UCSD-AML1 (cell line): ENCODE measurements at regions not wholly inside any gene's neighbourhood (a gene's known extent, or its start where the extent isn't known, plus 50 kb on each side); places are given as distances from the start of the nearest gene placed in this dataset.
"Not testable (repeated sequence)": the region's sequence is repeated elsewhere in the genome, so short reads cannot be mapped to it uniquely, and the experiment has no call there.

ENCODE experiments used
- DNase-seq: peaks from one replicate; lab custom pipeline; 2025; ENCODE audit not compliant: unreplicated experiment; lab: John Stamatoyannopoulos, UW

- not testable (repeated sequence) for DNase-seq
These were observed 98.1 kb downstream of the ARRDC3 start for GRCh38 chr5:91285062-91285461.

GRCh38 chr5:91283899-91284298 is 99.2 kb downstream of the ARRDC3 start:
- DNase-seq: no peak

GRCh38 chr5:91283326-91283725 is 99.8 kb downstream of the ARRDC3 start:
- DNase-seq: no peak

- no peak for DNase-seq
These were observed 100.9 kb downstream of the ARRDC3 start for GRCh38 chr5:91282210-91282609.

- DNase-seq: no peak
These were observed 101.7 kb downstream of the ARRDC3 start for GRCh38 chr5:91281401-91281800.

GRCh38 chr5:91280362-91281269 is 102.5 kb downstream of the ARRDC3 start:
- DNase-seq: peak; percentile 84

GRCh38 chr5:91277840-91278239 is 105.3 kb downstream of the ARRDC3 start:
- DNase-seq: no peak

GRCh38 chr5:91277093-91277626 is 106.0 kb downstream of the ARRDC3 start:
- DNase-seq: no peak

- no peak for DNase-seq
These were observed 110.3 kb downstream of the ARRDC3 start for GRCh38 chr5:91272858-91273257.

- DNase-seq: no peak
These were observed 111.1 kb downstream of the ARRDC3 start for GRCh38 chr5:91271999-91272398.

GRCh38 chr5:91269198-91269597 is 113.9 kb downstream of the ARRDC3 start:
- DNase-seq: no peak

GRCh38 chr5:91266184-91266705 is 116.9 kb downstream of the ARRDC3 start:
- no peak for DNase-seq

GRCh38 chr5:91264311-91265051 is 118.6 kb downstream of the ARRDC3 start:
- DNase-seq: no peak

- DNase-seq: no peak
These were observed 119.2 kb downstream of the ARRDC3 start for GRCh38 chr5:91263898-91264297.

GRCh38 chr5:91257301-91257700 is 125.8 kb downstream of the ARRDC3 start:
- DNase-seq: no peak

- no peak for DNase-seq
These were observed 127.0 kb downstream of the ARRDC3 start for GRCh38 chr5:91256142-91256524.

- no peak for DNase-seq
These were observed 127.5 kb downstream of the ARRDC3 start for GRCh38 chr5:91255396-91256141.

- DNase-seq: no peak
These were observed 130.2 kb downstream of the ARRDC3 start for GRCh38 chr5:91252916-91253315.

- DNase-seq: no peak
These were observed 137.2 kb downstream of the ARRDC3 start for GRCh38 chr5:91245871-91246270.

- no peak for DNase-seq
These were observed 138.1 kb downstream of the ARRDC3 start for GRCh38 chr5:91245074-91245452.
